SU-DHL-6 (cell line): ENCODE measurements at regions not wholly inside any gene's neighbourhood (a gene's known extent, or its start where the extent isn't known, plus 50 kb on each side); places are given as distances from the start of the nearest gene placed in this dataset.

Experiments used
- EZH2phosphoT487 ChIP-seq: fragments of 200-600 bp; sonication (generic), shearing (Covaris generic); conservative IDR thresholded peaks from 2 replicates; pipeline ENCODE4 v1.6.1; 2018; ENCODE audit warnings: mild to moderate bottlenecking, antibody characterized with exemption, low read length, moderate library complexity, mixed read lengths
- TF ChIP-seq, protein P1 (sequence below): fragments of 200-600 bp; sonication (generic); IDR thresholded peaks from one replicate; pipeline ENCODE4 v1.5.1; 2017; ENCODE audit warnings: antibody characterized with exemption, mild to moderate bottlenecking, low read length, moderate library complexity; ENCODE audit not compliant: insufficient read depth, poor library complexity, severe bottlenecking

DNA sequence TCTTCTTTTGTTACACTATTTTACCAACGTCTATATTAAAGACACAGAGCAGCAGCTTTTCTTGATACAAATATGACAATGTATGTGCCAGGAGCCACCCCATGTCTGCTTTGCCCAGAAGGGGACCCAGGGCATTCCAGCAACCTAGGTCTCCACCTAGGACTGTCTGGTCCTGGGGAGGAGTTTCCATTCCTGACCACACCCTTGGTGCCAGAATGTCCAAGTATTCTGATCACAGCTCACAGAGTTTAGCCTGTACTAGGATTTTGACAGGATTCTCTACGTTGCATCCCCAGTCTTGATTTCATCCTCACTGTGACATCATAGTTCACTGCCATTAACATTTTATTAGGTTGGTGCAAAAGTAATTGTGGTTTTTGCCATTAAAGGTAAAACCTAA is 224.7 kb downstream of the SREK1 start:
- TF ChIP-seq, protein P1, sequence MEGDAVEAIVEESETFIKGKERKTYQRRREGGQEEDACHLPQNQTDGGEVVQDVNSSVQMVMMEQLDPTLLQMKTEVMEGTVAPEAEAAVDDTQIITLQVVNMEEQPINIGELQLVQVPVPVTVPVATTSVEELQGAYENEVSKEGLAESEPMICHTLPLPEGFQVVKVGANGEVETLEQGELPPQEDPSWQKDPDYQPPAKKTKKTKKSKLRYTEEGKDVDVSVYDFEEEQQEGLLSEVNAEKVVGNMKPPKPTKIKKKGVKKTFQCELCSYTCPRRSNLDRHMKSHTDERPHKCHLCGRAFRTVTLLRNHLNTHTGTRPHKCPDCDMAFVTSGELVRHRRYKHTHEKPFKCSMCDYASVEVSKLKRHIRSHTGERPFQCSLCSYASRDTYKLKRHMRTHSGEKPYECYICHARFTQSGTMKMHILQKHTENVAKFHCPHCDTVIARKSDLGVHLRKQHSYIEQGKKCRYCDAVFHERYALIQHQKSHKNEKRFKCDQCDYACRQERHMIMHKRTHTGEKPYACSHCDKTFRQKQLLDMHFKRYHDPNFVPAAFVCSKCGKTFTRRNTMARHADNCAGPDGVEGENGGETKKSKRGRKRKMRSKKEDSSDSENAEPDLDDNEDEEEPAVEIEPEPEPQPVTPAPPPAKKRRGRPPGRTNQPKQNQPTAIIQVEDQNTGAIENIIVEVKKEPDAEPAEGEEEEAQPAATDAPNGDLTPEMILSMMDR = no peak
- TF ChIP-seq EZH2phosphoT487 = no peak
